H1 (cell line): ENCODE measurements at regions not wholly inside any gene's neighbourhood (a gene's known extent, or its start where the extent isn't known, plus 50 kb on each side); places are given as distances from the start of the nearest gene placed in this dataset.
A peak's percentile ranks its signal among the peaks of the same experiment; 100 is the strongest.

ENCODE experiments used
- CTCF ChIA-PET: fragments of 300-600 bp; sonication (Branson Sonifier 250); formaldehyde crosslinking; loops from one replicate; lab custom pipeline; 2021; ENCODE audit not compliant: partially characterized antibody; lab: Charles Lee
- POLR2A ChIA-PET: fragments of 300-600 bp; sonication (Branson Sonifier 250); formaldehyde crosslinking; loops from one replicate; lab custom pipeline; 2021; ENCODE audit warnings: inconsistent platforms; ENCODE audit not compliant: partially characterized antibody; lab: Charles Lee
- DNase-seq, 2 experiments: peaks; one replicate each; pipeline versions ENCODE4 v3.0.0 to v3.0.0-alpha.2; 2010 to 2022; ENCODE audit warnings: low spot score in 2 of 2, low read depth in 1 of 2, mixed read lengths in 1 of 2
- FAIRE-seq: peaks from 2 replicates; lab custom pipeline; 2011; peaks lifted over from hg19 to GRCh38; lab: Jason Lieb, UNC
- H2AFZ ChIP-seq: 2 replicates; pipeline ENCODE4 v1.8.1; 2012; ENCODE audit warnings: low read length, inconsistent platforms
- H2AK5ac ChIP-seq: 2 replicates; pipeline ENCODE4 v1.6.1; 2013; ENCODE audit warnings: low read depth, low read length
- H2BK120ac ChIP-seq: replicated peaks from 2 replicates; pipeline ENCODE3; 2013; ENCODE audit warnings: low read depth, low read length, inconsistent platforms
- H2BK12ac ChIP-seq: 2 replicates; pipeline ENCODE4 v1.6.1; 2013; ENCODE audit warnings: low read depth, low read length
- H2BK15ac ChIP-seq: 2 replicates; pipeline ENCODE4 v1.6.1; 2013; ENCODE audit warnings: low read length
- H2BK20ac ChIP-seq: 2 replicates; pipeline ENCODE4 v1.6.1; 2013; ENCODE audit warnings: low read length
- H2BK5ac ChIP-seq: 2 replicates; pipeline ENCODE4 v1.6.1; 2013; ENCODE audit warnings: low read depth, low read length
- H3K14ac ChIP-seq: 2 replicates; pipeline ENCODE4 v1.6.1; 2013; ENCODE audit warnings: inconsistent platforms; ENCODE audit not compliant: insufficient read length
- H3K18ac ChIP-seq: 2 replicates; pipeline ENCODE4 v1.6.1; 2013; ENCODE audit warnings: low read length; ENCODE audit errors: extremely low read depth
- H3K23ac ChIP-seq: 2 replicates; pipeline ENCODE4 v1.6.1; 2013; ENCODE audit warnings: inconsistent platforms; ENCODE audit not compliant: insufficient read length
- H3K23me2 ChIP-seq: 2 replicates; pipeline ENCODE4 v1.6.1; 2013; ENCODE audit warnings: low read depth, low read length
- H3K27ac ChIP-seq: 2 replicates; pipeline ENCODE4 v1.6.1; 2011; ENCODE audit warnings: low read depth, low read length, inconsistent platforms
- H3K27me3 ChIP-seq, 4 experiments: replicated peaks in 1 of 4; 1 replicate in 1 of 4; 2 replicates in 3 of 4; pipeline versions ENCODE4 v1.6.1 to v1.8.1; 2011 to 2013; ENCODE audit warnings: low read length in 3 of 4, mild to moderate bottlenecking in 3 of 4, inconsistent platforms in 2 of 4, mixed read lengths in 2 of 4, moderate library complexity in 1 of 4; ENCODE audit not compliant: control insufficient read depth in 3 of 4, insufficient read depth in 3 of 4; ENCODE audit errors: extremely low read depth in 1 of 4
- H3K36me3 ChIP-seq, 4 experiments: 2 replicates each; pipeline versions ENCODE4 v1.6.1 to v1.8.1; 2011 to 2013; ENCODE audit warnings: mild to moderate bottlenecking in 4 of 4, low read length in 3 of 4, moderate library complexity in 2 of 4, control low read depth in 1 of 4, inconsistent platforms in 1 of 4; ENCODE audit not compliant: insufficient read depth in 4 of 4, control insufficient read depth in 2 of 4
- H3K4ac ChIP-seq: replicated peaks from 2 replicates; pipeline ENCODE3; 2013; ENCODE audit warnings: low read length, low read depth, mixed read lengths, inconsistent platforms; ENCODE audit not compliant: insufficient read length
- H3K4me1 ChIP-seq, 4 experiments: replicated peaks in 1 of 4; 1 replicate in 1 of 4; 2 replicates in 3 of 4; pipeline versions ENCODE4 v1.6.1 to v1.8.1; 2011 to 2013; ENCODE audit warnings: low read length in 3 of 4, inconsistent platforms in 2 of 4, mixed read lengths in 1 of 4; ENCODE audit not compliant: insufficient read depth in 4 of 4, control insufficient read depth in 3 of 4
- H3K4me2 ChIP-seq, 2 experiments: 2 replicates each; pipeline versions ENCODE4 v1.6.1 to v1.8.1; 2011 to 2013; ENCODE audit warnings: low read depth in 2 of 2, low read length in 2 of 2, control low read depth in 1 of 2, inconsistent platforms in 1 of 2, mild to moderate bottlenecking in 1 of 2; ENCODE audit not compliant: insufficient read depth in 1 of 2
- H3K4me3 ChIP-seq, 4 experiments: fragments of 200-600, 300-600 bp in 1 of 4; sonication (generic), shearing (Covaris generic), sonication (Bioruptor Twin) in 1 of 4; 2 replicates each; pipeline versions ENCODE4 v1.5.1 to v1.8.1; 2011 to 2016; ENCODE audit warnings: low read length in 4 of 4, low read depth in 3 of 4, control low read depth in 2 of 4, inconsistent platforms in 2 of 4, mild to moderate bottlenecking in 2 of 4, mixed read lengths in 1 of 4, moderate library complexity in 1 of 4; ENCODE audit not compliant: insufficient read depth in 2 of 4; ENCODE audit errors: extremely low read depth in 1 of 4
- H3K56ac ChIP-seq: replicated peaks from 2 replicates; pipeline ENCODE3; 2013; ENCODE audit warnings: low read depth, mild to moderate bottlenecking, mixed read lengths, low read length, inconsistent platforms; ENCODE audit not compliant: insufficient read length
- H3K79me1 ChIP-seq: 2 replicates; pipeline ENCODE4 v1.6.1; 2013; ENCODE audit warnings: low read depth, low read length, control low read depth
- H3K79me2 ChIP-seq, 2 experiments: 2 replicates each; pipeline versions ENCODE4 v1.6.1 to v1.8.1; 2012 to 2013; ENCODE audit warnings: low read length in 2 of 2, mild to moderate bottlenecking in 2 of 2, inconsistent platforms in 1 of 2; ENCODE audit not compliant: insufficient read depth in 2 of 2, control insufficient read depth in 1 of 2
- H3K9ac ChIP-seq, 4 experiments: replicated peaks in 1 of 4; 1 replicate in 1 of 4; 2 replicates in 3 of 4; pipeline versions ENCODE4 v1.6.1 to v1.8.1; 2011 to 2013; ENCODE audit warnings: low read depth in 3 of 4, low read length in 3 of 4, control low read depth in 2 of 4, mild to moderate bottlenecking in 2 of 4, moderate library complexity in 2 of 4, inconsistent platforms in 1 of 4; ENCODE audit errors: extremely low read depth in 1 of 4
- H3K9me3 ChIP-seq, 2 experiments: 2 replicates each; pipeline versions ENCODE4 v1.6.1 to v1.8.1; 2012 to 2013; ENCODE audit warnings: mild to moderate bottlenecking in 2 of 2, moderate library complexity in 2 of 2, control low read depth in 1 of 2, inconsistent platforms in 1 of 2, low read depth in 1 of 2, low read length in 1 of 2, mixed read lengths in 1 of 2; ENCODE audit not compliant: insufficient read depth in 2 of 2
- H4K20me1 ChIP-seq, 2 experiments: replicated peaks in 1 of 2; 2 replicates each; pipeline versions ENCODE3 to v1.8.1; 2011 to 2013; ENCODE audit warnings: inconsistent platforms in 2 of 2, low read length in 2 of 2, mild to moderate bottlenecking in 1 of 2; ENCODE audit not compliant: insufficient read depth in 2 of 2, control insufficient read depth in 1 of 2
- H4K5ac ChIP-seq: 2 replicates; pipeline ENCODE4 v1.6.1; 2013; ENCODE audit warnings: low read length, low read depth, mixed read lengths, inconsistent platforms; ENCODE audit not compliant: insufficient read length
- H4K8ac ChIP-seq: 2 replicates; pipeline ENCODE4 v1.8.0; 2013; ENCODE audit warnings: mild to moderate bottlenecking, moderate library complexity, low read length, inconsistent platforms; ENCODE audit not compliant: insufficient read depth; ENCODE audit errors: extremely low read depth
- H4K91ac ChIP-seq: replicated peaks from 2 replicates; pipeline ENCODE3; 2013; ENCODE audit warnings: low read length, mixed read lengths, inconsistent platforms; ENCODE audit not compliant: insufficient read length
- EP300 ChIP-seq, 2 experiments: IDR thresholded peaks; 1 replicate in 1 of 2; 2 replicates in 1 of 2; pipeline ENCODE4 v1.6.1; 2011 to 2012; ENCODE audit warnings: low read depth in 2 of 2, low read length in 2 of 2, mild to moderate bottlenecking in 2 of 2, borderline replicate concordance in 1 of 2, inconsistent platforms in 1 of 2, moderate library complexity in 1 of 2
- HDAC6 ChIP-seq: IDR thresholded peaks from one replicate; pipeline ENCODE4 v1.7.1; 2012; ENCODE audit warnings: low read depth, mild to moderate bottlenecking, inconsistent platforms, low read length, moderate library complexity
- JUN ChIP-seq: IDR thresholded peaks from 2 replicates; pipeline ENCODE4 v1.6.1; 2011; ENCODE audit warnings: low read depth, mild to moderate bottlenecking, improper control_type of control experiment, low read length
- SP4 ChIP-seq: IDR thresholded peaks from 2 replicates; pipeline ENCODE4 v1.6.1; 2012; ENCODE audit warnings: low read length, inconsistent platforms
- WGBS, 2 experiments: shearing (Covaris generic) in 1 of 2; methylation state at CpG; one replicate each; pipeline versions ENCODE4 v1.1.6 to v1.1.7; 2013 to 2015; ENCODE audit warnings: low lambda C conversion rate in 2 of 2, mixed read lengths in 2 of 2, inconsistent platforms in 1 of 2, low coverage in 1 of 2, missing lambda C conversion rate in 1 of 2; ENCODE audit not compliant: insufficient replicate concordance in 2 of 2, insufficient coverage in 1 of 2, insufficient read length in 1 of 2; ENCODE audit errors: extremely low coverage in 1 of 2, missing lambda C conversion rate in 1 of 2; 5-methylcytosine and 5-hydroxymethylcytosine counted together

DNA sequence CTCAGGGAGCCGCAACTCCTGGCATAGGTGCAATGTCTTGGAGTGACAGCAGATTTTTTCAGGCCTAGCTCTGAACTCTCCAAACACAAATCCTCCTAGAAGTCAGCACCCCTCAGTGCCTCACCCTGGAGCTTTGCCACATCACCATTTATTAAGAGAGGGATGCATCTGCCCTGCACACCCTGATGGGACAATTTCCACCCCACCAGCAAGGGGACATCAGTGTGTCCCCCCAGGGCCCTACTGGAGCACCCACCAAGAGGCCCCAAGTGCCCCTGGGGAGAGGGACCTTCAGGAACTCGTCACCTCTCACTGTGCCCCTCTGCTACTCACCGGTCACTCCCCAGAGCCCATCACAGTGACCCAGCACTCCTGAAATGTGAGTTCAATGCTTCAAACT, 144.7 kb downstream of the NDUFA10 start:
- Histone ChIP-seq H3K4me1 (peaks cover 0 to 6% (median 3%) of the 10 kb centered on the region in 4 experiments; a peak in 4 of 7 replicates), H3K36me3 (no peaks in the 10 kb centered on the region), H4K8ac (no peak overlapping the region), H3K27ac (no peak overlapping the region), H3K79me1 (no peaks in the 10 kb centered on the region), H3K4me2 (no peak overlapping the region), H4K5ac (no peak overlapping the region), H2BK5ac (no peak overlapping the region), H3K9ac (no peak overlapping the region), H3K27me3 (no peaks in the 10 kb centered on the region; a peak in 2 of 7 replicates), H3K23ac (no peak overlapping the region), H2AFZ (no peak overlapping the region), H2BK15ac (no peak overlapping the region), H3K18ac (no peak overlapping the region), H3K79me2 (no peaks in the 10 kb centered on the region), H3K4me3 (no peak overlapping the region), H3K23me2 (no peaks in the 10 kb centered on the region), H2AK5ac (no peak overlapping the region), H2BK20ac (no peak overlapping the region), H3K14ac (no peak overlapping the region), H3K4ac (no peak overlapping the region)
- 97% methylated on average over 3 of the region's 3 CpGs; no CpG with 5 or more reads in 1 of the 2 experiments for WGBS, 2 experiments
- FAIRE-seq: no peak
- ChIA-PET POLR2A (no interaction called here), CTCF (no interaction called here)
- TF ChIP-seq EP300 (IDR thresholded peaks at IDR 0.05; ENCODE audit: borderline replicate concordance in 1 of 2, low read depth in 2 of 2, low read length in 2 of 2) (no peak), SP4 (no peak), JUN (no peak), HDAC6 (no peak)
- TF ChIP-seq, all 59 proteins: peak for 0
- peaks cover 14 to 15% of the 10 kb centered on the region in 2 experiments for H3K9me3 ChIP-seq
- H4K20me1 ChIP-seq: no peaks in the 10 kb centered on the region
- H3K56ac ChIP-seq: no peak overlapping the region
- peak in 1 of 2 experiments; percentile 22 for DNase-seq
- H2BK12ac ChIP-seq: no peak overlapping the region
- no peak overlapping the region for H4K91ac ChIP-seq
- H2BK120ac ChIP-seq: no peak overlapping the region
